Activated CD8-positive, alpha-beta memory T cell treated with anti-CD3 and anti-CD28 coated beads for 1 hour (primary cell): ENCODE measurements at regions not wholly inside any gene's neighbourhood (a gene's known extent, or its start where the extent isn't known, plus 50 kb on each side); places are given as distances from the start of the nearest gene placed in this dataset.
"Not testable (repeated sequence)": the region's sequence is repeated elsewhere in the genome, so short reads cannot be mapped to it uniquely, and the experiment has no call there.

Experiments used
- DNase-seq, 2 donors: peaks; one replicate each; pipeline ENCODE4 v3.0.0-alpha.2; 2020; ENCODE audit warnings: low read depth in 1 of 2; ENCODE audit errors: extremely low read depth in 1 of 2

GRCh38 chr15:70526221-70526973 lies 237.0 kb downstream of the UACA start:
- DNase-seq = no peak

- DNase-seq = no peak
Observed at GRCh38 chr15:70525551-70525950, 237.8 kb downstream of the UACA start.

DNA sequence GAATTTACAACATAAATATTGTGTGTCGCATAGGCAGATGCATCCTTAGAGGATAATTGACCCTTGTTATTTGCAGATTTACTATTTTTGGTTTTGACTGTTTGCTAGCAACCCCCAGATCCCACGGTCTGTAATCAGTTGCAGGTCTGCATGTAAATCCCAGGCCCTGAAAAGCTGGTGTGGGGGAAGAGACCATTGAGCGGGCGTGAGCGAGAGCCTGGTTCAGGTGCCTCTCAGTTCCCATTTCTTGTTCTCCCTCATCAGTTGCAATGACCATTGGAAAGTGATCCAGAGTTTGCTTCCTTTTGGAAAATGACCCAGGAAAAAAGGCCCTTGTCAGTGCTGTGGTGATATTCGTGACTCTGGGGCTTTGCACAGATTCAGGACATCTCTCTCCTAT lies 238.9 kb downstream of the UACA start:
- DNase-seq = no peak

- DNase-seq = no peak
Observed at GRCh38 chr15:70523616-70524015, 239.7 kb downstream of the UACA start.

DNA sequence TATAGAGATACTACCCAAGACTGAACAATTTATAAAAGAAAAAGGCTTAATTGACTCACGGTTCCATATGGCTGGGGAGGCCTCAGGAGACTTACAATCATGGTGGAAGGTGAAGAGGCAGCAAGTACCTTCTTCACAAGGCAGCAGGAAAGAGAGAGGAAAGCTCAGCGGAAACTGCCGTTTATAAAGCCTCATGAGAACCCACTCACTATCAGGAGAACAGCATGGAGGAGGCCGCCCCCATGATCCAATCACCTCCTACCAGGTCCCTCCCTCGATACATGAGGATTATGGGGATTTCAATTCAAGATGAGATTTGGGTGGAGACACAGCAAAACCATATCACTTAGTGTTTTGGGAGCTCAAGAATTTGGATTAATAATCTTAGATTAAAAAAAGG lies 240.2 kb downstream of the UACA start:
- DNase-seq = no peak

GRCh38 chr15:70522323-70522966 lies 240.9 kb downstream of the UACA start:
- no peak for DNase-seq

GRCh38 chr15:70521576-70522322 lies 241.6 kb downstream of the UACA start:
- no peak for DNase-seq

- DNase-seq = no peak
Observed at GRCh38 chr15:70519616-70520015, 243.7 kb downstream of the UACA start.

- no peak for DNase-seq
Observed at GRCh38 chr15:70519004-70519365, 244.4 kb downstream of the UACA start.

DNA sequence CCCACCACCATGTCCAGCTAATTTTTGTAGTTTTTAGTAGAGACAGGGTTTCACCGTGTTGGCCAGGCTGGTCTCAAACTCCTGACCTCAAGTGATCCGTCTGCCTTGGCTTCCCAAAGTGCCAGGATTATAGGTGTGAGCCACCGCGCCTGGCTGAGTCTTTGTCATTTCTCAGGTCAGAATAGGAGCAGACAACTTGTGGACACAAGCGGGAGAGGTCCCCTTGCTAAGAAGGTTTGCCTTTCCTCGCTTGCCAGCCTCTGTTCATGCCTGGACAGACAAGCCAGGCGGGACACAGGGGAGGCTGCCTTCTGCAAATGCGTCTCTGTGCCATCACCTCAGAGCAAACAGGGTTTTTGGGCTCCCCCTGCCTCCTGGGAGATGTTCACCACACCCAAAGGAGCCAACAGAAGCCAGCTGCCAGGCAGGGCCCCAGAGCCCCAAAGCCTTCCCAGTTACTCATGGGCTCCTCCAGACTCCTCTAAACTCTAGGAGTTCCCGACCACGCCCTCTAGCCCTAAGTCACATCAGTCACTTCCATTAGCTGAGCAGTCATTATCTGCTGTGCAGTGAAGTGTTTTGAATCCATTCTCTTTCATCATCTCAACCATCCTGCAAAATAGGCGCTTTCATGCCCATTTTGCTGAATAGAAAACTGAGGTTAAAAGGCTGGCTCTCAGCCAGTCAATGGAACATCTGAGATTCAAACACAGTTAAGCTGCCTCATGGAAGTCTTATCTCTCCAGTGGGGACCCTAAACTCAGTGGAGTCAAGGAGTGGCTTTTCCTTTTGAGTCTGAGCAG lies 245.0 kb downstream of the UACA start:
- DNase-seq = no peak

GRCh38 chr15:70517194-70517590 lies 246.2 kb downstream of the UACA start:
- DNase-seq = no peak

DNA sequence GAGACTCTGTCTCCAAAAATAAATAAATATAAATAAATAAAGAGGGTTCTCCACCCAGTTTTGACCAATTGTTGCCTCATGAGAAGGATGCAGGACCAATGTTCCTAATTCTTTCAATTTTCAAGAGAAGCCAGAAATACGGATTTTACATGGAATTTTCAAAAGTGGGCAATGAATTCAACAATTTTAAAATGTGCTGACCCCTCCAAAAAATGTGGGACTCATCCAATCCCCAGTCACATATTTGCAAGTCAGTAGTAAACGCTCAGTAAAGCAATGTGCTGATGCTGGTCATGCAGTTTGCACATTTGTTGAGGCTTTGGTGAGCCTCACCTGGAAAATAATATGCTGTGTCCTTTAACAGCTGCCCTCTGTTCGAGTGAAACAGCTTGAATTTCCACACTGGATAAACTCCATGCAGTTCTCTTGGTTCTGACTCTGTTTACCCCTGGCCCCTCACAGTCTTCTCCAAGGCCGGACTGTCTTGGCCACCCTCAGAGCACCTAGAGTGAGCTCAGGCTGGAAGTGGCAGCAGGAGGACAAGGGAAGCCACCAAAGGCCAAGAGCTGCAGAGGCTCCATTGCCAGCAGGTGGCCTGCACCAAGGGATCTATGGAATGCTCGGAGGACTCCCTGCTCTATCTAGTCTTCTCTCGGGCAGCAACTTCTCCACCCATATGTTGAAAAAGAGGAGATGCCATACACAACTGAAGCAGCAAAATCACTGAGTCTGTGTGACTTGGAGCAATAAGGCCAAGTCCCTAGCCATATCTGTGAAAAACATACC lies 246.8 kb downstream of the UACA start:
- no peak for DNase-seq

DNA sequence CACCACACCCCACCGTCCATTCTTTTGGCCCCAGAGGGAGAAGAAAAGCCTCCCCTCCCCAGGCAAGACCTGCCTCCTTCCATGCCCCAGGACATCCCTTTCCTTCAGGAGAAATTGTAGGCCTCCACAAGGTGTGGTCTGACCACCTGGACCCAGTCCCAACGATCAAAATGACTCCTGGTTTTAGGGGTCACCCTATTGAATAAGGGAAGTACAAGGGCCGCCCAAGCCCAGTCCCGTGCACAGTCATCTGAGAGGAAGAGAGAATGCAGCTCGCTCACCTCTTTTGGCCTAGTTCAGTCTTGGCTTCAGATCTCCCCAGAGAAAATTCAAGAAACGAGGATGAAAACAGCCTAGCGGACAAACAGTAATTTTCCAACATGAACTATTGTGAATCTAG lies 249.1 kb downstream of the UACA start:
- no peak for DNase-seq

GRCh38 chr15:70513819-70514218 lies 249.5 kb downstream of the UACA start:
- no peak for DNase-seq

- no peak for DNase-seq
Observed at GRCh38 chr15:70512772-70513362, 250.5 kb downstream of the UACA start.

GRCh38 chr15:70511972-70512587 lies 251.3 kb downstream of the UACA start:
- not testable (repeated sequence) for DNase-seq

GRCh38 chr15:70510433-70510832 lies 252.9 kb downstream of the UACA start:
- no peak for DNase-seq

- DNase-seq = no peak
Observed at GRCh38 chr15:70509731-70510143, 253.6 kb downstream of the UACA start.

GRCh38 chr15:70509282-70509662 lies 254.1 kb downstream of the UACA start:
- DNase-seq = no peak
